PC-9 (cell line): ENCODE measurements at regions not wholly inside any gene's neighbourhood (a gene's known extent, or its start where the extent isn't known, plus 50 kb on each side); places are given as distances from the start of the nearest gene placed in this dataset.

Experiments
- BruUV-seq: library from RNA; stranded (reverse); fragments of 400-500 nt; replicated peaks from 2 replicates; lab custom pipeline; 2021; lab: Mats Ljungman, UMichigan
- CTCF ChIA-PET: fragments of 300-600 bp; sonication (Branson Sonifier 250); formaldehyde crosslinking; loops from one replicate; lab custom pipeline; 2022; ENCODE audit warnings: antibody characterized with exemption; lab: Charles Lee
- POLR2A ChIA-PET: fragments of 300-600 bp; sonication (Branson Sonifier 250); formaldehyde crosslinking; loops from one replicate; lab custom pipeline; 2022; ENCODE audit warnings: antibody characterized with exemption; ENCODE audit not compliant: unreplicated experiment; lab: Charles Lee
- DNase-seq, 2 experiments: peaks; one replicate each; pipeline versions ENCODE4 v3.0.0 to v3.0.0-alpha.2; 2015 to 2022; ENCODE audit warnings: mixed read lengths in 1 of 2
- H2AFZ ChIP-seq: fragments of 200-600 bp; sonication (generic); 2 replicates; pipeline ENCODE4 v1.8.1; 2017; ENCODE audit warnings: antibody characterized with exemption
- H3F3A ChIP-seq: fragments of 200-600 bp; sonication (generic); 2 replicates; pipeline ENCODE4 v1.8.1; 2017; ENCODE audit warnings: antibody characterized with exemption, mild to moderate bottlenecking, low read depth; ENCODE audit not compliant: insufficient read depth
- H3K27ac ChIP-seq: fragments of 200-600 bp; sonication (generic); 2 replicates; pipeline ENCODE4 v1.6.1; 2016; ENCODE audit warnings: mixed run types
- H3K27me3 ChIP-seq: fragments of 200-600 bp; sonication (generic); 2 replicates; pipeline ENCODE4 v1.6.1; 2016; ENCODE audit warnings: low read depth, mixed run types; ENCODE audit not compliant: insufficient read depth
- H3K36me3 ChIP-seq: fragments of 200-600 bp; sonication (generic); 2 replicates; pipeline ENCODE4 v1.6.1; 2016; ENCODE audit warnings: low read depth, mixed run types
- H3K4me1 ChIP-seq: fragments of 200-600 bp; sonication (generic); replicated peaks from 2 replicates; pipeline ENCODE4 v1.6.1; 2016; ENCODE audit warnings: mixed run types; ENCODE audit not compliant: insufficient read depth
- H3K4me2 ChIP-seq: fragments of 200-600 bp; sonication (generic); 2 replicates; pipeline ENCODE4 v1.6.1; 2017; ENCODE audit warnings: mixed run types
- H3K4me3 ChIP-seq: fragments of 200-600 bp; sonication (generic); 2 replicates; pipeline ENCODE4 v1.6.1; 2016; ENCODE audit warnings: mixed run types
- H3K79me2 ChIP-seq: fragments of 200-600 bp; sonication (generic); 2 replicates; pipeline ENCODE4 v1.6.1; 2017; ENCODE audit warnings: low read depth, mixed run types
- H3K9me2 ChIP-seq: fragments of 200-600 bp; sonication (generic); 2 replicates; pipeline ENCODE4 v1.8.1; 2017; ENCODE audit warnings: mild to moderate bottlenecking; ENCODE audit not compliant: insufficient read depth
- H3K9me3 ChIP-seq: fragments of 200-600 bp; sonication (generic); 2 replicates; pipeline ENCODE4 v1.8.1; 2016; ENCODE audit warnings: low read depth; ENCODE audit not compliant: insufficient read depth
- H4K20me1 ChIP-seq: fragments of 200-600 bp; sonication (generic); 2 replicates; pipeline ENCODE4 v1.8.1; 2017; ENCODE audit not compliant: insufficient read depth
- EZH2 ChIP-seq: fragments of 200-600 bp; sonication (generic); IDR thresholded peaks from 2 replicates; pipeline ENCODE4 v1.8.0; 2017; ENCODE audit warnings: antibody characterized with exemption, low read depth
- intact Hi-C: fragments of 100-400 bp; cut with micrococcal nuclease; formaldehyde crosslinking; loops from one replicate; pipeline ENCODE4 v1.10.0; 2022; ENCODE audit not compliant: unreplicated experiment
- TF ChIP-seq, protein P1 (sequence below): fragments of 200-600 bp; sonication (generic); conservative IDR thresholded peaks from 2 replicates; pipeline ENCODE4 v1.6.1; 2017; ENCODE audit warnings: mixed run types, antibody characterized with exemption, mild to moderate bottlenecking, moderate library complexity

DNA sequence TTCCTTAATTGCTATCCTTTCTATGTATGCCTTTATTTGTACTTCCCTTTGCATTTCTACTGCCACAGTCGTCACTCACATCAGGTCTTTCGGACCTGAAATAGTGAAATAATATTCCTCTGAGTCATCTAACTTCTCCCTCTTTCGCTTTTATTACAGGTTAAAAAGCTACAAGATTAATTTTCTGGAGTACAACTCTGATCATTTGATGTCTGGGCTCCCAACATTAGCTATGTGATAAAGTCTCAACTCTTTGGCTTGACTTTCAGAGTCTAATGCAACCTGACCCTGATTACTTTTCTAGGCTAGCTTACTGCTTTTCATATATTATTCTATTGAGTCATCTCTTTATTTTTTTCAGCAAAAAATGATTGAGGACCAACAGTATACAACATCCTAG is 638.8 kb upstream of the WWC1 start:
- Histone ChIP-seq H3K79me2 (no peaks in the 10 kb centered on the region), H4K20me1 (no peaks in the 10 kb centered on the region), H3K4me1 (peaks cover 16% of the 10 kb centered on the region), H3K9me2 (no peaks in the 10 kb centered on the region), H3K4me2 (no peak overlapping the region), H3K4me3 (no peak overlapping the region), H3K27ac (no peak overlapping the region), H3F3A (peaks cover 6% of the 10 kb centered on the region; the same call in 1 of the 2 replicates), H2AFZ (no peak overlapping the region), H3K36me3 (no peaks in the 10 kb centered on the region), H3K27me3 (no peaks in the 10 kb centered on the region), H3K9me3 (peaks cover 6% of the 10 kb centered on the region; the same call in 1 of the 2 replicates)
- DNase-seq = no peak
- BruUV-seq = no TSS peak
- no peak for TF ChIP-seq EZH2
- TF ChIP-seq, protein P1, sequence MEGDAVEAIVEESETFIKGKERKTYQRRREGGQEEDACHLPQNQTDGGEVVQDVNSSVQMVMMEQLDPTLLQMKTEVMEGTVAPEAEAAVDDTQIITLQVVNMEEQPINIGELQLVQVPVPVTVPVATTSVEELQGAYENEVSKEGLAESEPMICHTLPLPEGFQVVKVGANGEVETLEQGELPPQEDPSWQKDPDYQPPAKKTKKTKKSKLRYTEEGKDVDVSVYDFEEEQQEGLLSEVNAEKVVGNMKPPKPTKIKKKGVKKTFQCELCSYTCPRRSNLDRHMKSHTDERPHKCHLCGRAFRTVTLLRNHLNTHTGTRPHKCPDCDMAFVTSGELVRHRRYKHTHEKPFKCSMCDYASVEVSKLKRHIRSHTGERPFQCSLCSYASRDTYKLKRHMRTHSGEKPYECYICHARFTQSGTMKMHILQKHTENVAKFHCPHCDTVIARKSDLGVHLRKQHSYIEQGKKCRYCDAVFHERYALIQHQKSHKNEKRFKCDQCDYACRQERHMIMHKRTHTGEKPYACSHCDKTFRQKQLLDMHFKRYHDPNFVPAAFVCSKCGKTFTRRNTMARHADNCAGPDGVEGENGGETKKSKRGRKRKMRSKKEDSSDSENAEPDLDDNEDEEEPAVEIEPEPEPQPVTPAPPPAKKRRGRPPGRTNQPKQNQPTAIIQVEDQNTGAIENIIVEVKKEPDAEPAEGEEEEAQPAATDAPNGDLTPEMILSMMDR = no peak
- ChIA-PET CTCF (interaction anchor here (0.6 kb wide), 2 partner anchors 32 to 640 kb away, joined by 3 to 4 read pairs; no protein-coding TSS in a partner anchor), POLR2A (interaction anchor here (0.6 kb wide), 2 partner anchors 19 to 652 kb away, joined by 3 to 9 read pairs; no protein-coding TSS in a partner anchor)
- intact Hi-C loops = no loop called here

DNA sequence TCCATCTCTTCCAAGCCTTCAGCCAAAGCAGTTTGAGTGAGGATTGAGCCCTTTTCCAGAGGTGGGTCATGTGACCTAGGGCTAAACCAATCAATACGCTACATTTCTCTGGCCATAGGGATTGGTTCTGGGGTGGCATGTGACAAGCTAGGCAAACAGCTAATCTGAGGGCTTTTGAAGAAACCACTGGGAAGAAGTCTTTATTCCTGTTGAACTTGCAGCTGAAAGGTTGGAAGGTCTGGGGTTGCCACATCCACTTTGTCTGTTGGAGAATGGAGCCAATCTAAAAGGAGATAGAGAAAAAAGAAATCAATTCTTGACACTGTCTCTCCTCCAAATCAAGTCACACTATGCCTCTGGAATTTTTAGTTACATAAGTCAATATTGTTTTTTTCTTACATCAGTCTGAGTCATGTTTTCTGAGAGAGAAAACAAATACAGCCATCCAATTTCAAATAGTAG is 637.8 kb upstream of the WWC1 start:
- TF ChIP-seq, protein P1 = no peak
- no peak for TF ChIP-seq EZH2
- H3K27ac ChIP-seq = peak overlapping the region; percentile 63
- POLR2A ChIA-PET = no interaction called here
- H4K20me1 ChIP-seq = no peaks in the 10 kb centered on the region
- no TSS peak for BruUV-seq
- no peaks in the 10 kb centered on the region for H3K79me2 ChIP-seq
- peaks cover 16% of the 10 kb centered on the region for H3K4me1 ChIP-seq
- DNase-seq = peak in 1 of 2 experiments; percentile 77
- peak overlapping the region; percentile 21; the same call in 1 of the 2 replicates for H3K4me2 ChIP-seq
- H3K36me3 ChIP-seq = no peaks in the 10 kb centered on the region
- no peak overlapping the region for H2AFZ ChIP-seq
- no peak overlapping the region for H3K4me3 ChIP-seq
- H3K27me3 ChIP-seq = no peaks in the 10 kb centered on the region
- CTCF ChIA-PET = no interaction called here
- H3K9me2 ChIP-seq = no peaks in the 10 kb centered on the region
- peaks cover 6% of the 10 kb centered on the region; the same call in 1 of the 2 replicates for H3F3A ChIP-seq
- intact Hi-C loops = no loop called here
- peaks cover 6% of the 10 kb centered on the region; the same call in 1 of the 2 replicates for H3K9me3 ChIP-seq

DNA sequence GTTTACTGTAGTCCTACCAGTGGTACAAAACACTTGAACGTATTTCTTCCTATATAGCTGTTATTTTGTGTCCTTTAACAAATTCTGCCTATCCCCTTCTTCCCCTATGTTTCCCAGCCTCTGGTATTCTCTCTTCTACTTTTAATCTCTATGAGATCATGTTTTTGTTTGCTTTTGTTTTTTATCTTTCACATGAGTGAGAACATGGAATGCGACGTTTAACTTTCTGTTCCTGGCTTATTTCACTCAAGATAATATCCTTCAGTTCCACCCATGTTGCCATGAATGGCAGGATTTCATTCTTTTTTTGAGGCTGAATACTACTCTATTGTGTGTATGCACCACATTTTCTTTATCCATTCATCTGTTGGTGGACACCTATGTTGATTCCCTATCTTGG is 634.4 kb upstream of the WWC1 start:
- no TSS peak for BruUV-seq
- Histone ChIP-seq H4K20me1 (no peaks in the 10 kb centered on the region), H2AFZ (no peak overlapping the region), H3F3A (peaks cover 6% of the 10 kb centered on the region; the same call in 1 of the 2 replicates), H3K9me3 (peaks cover 6% of the 10 kb centered on the region; the same call in 1 of the 2 replicates), H3K36me3 (no peaks in the 10 kb centered on the region), H3K27me3 (no peaks in the 10 kb centered on the region), H3K4me3 (no peak overlapping the region), H3K4me2 (no peak overlapping the region), H3K4me1 (peaks cover 16% of the 10 kb centered on the region), H3K27ac (no peak overlapping the region), H3K9me2 (no peaks in the 10 kb centered on the region), H3K79me2 (no peaks in the 10 kb centered on the region)
- peak in 1 of 2 experiments; percentile 53 for DNase-seq
- TF ChIP-seq EZH2 = no peak
- TF ChIP-seq, protein P1 = no peak
- ChIA-PET CTCF (interaction anchor here (0.6 kb wide), 2 partner anchors 66 to 1659 kb away, joined by 3 to 8 read pairs; no protein-coding TSS in a partner anchor), POLR2A (interaction anchor here (0.7 kb wide), 1 partner anchor 672 kb away, joined by 5 read pairs; no protein-coding TSS in a partner anchor)
- intact Hi-C loops = loop anchor here (1.0 kb wide), 1 partner anchor 42 kb away; no protein-coding TSS in a partner anchor
